GM19035 (cell line): ENCODE measurements at regions not wholly inside any gene's neighbourhood (a gene's known extent, or its start where the extent isn't known, plus 50 kb on each side); places are given as distances from the start of the nearest gene placed in this dataset.
"Not testable (repeated sequence)": the region's sequence is repeated elsewhere in the genome, so short reads cannot be mapped to it uniquely, and the experiment has no call there.

Source experiments
- ATAC-seq: cut with Tn5 transposase; IDR thresholded peaks from one replicate; pipeline ENCODE4 v1.9.1; 2021; ENCODE audit not compliant: unreplicated experiment

DNA sequence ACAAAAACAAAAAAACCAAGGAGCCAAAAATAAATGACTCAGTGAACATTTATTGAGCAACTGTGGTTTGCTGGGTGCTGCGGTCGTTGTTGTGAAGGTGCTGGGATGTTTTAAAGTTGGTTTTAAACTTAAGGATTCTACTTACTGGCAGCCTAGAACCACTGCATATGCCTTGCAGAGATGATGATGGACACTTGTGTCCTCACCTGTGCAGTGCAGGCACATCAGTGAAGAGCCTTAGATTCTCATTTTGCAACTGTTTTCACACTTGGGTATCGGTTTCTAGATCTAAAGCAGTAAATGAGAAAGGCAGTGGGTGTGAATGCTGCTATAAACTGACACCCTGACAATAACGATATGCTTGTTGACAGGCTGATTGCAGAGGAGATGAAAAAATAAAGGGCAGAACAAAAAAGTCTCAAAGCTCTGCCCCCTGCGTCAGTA is 68.8 kb downstream of the UTRN start:
- peak; percentile 82 for ATAC-seq

DNA sequence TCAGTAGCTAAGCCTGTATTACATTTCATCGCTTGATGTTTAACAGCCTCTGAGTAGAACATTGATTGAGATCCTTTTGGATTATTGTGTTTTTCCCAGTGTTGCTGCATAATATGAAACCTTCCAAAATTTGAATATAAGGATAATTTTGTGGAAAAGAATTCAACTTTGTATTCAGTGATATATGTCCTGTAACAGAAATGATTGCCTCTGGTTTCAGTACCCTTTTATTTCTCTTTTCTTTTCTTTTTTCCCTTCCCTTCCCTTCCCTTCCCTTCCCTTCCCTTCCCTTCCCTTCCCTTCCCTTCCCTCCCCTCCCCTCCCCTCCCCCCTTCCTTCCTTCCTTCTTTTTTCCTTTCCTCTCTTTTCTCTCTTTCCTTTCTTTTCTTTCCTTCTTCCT is 74.6 kb downstream of the UTRN start:
- no peak for ATAC-seq

DNA sequence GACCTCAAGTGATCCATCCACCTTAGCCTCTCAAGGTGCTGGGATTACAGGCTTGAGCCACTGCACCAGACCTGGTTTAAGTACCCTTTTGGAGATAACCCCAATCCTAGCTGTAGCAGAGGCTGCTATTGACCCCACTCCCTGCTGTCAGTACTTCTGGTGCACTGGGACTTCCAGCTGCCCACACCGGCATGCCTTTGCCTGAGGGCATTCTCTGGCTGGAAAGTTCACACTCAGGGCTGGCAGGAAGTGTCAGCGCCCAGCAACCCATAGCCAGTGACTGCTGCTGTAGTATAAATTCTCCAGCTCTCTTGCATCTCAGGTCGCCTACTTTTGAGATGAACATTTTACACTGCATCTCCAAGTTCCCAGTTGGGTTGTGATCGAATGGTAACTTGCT is 75.3 kb downstream of the UTRN start:
- ATAC-seq = no peak

DNA sequence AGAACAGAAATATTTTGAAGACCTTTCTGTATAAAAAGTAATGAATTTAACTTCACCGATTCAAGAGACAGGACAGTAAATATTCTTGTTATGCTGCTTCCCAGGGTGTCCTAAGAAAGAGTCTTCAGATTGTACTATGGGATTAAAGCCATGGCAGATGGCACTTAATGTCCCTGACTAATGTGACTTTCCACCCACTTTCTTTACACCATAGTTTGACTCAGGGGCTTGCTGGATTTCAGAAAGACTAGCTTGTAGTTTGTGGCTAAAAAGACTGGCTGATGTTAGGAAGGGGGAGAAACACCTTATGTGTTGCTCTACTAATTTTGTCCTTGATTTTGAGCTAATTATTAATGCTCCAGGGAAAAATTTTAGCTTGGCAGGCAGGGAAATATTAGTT is 75.9 kb downstream of the UTRN start:
- no peak for ATAC-seq

DNA sequence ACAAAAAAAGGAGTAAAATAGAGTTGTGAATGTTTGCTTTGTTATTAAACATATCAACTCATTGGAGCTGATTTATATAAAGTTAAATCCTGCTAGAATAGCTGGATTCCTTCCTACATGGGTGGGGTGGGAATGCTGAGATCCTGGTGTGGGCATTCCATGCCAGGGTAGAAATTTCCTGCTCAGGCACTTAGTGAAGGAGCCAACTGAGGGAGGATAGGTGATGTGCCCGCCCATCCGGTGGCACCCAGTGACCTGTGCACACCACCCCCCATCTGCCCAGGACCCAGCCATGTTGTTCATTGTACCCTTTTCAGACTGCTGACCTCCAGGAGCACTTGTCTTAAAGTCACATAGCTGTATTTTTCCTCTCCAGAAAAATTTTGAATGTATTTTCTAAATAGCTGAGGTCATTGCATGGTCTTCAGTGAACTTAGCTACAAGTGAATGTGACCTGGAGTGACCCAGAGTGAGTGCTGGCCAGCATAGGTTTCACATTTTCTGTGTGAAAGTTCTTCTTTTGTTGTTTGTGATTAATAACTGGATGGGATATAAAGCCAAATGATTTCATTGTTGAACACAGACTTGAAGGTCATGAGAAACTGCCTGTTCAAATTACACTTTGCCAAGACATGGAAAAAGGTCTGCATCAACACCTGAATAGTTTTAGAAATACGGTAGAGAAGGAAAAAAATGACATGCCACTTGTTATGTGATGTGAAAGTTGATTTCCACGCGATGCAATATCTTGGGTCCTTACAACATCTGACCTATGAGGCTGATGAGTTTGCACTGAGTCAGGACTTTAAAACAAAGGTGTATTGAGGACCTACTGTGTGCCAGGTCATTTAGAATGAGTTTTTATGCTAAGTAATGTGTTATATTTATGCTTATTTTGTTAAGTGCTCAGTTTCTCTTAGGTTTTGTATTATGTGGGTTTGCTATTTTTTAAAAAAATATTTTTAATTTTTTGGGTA is 77.2 kb downstream of the UTRN start:
- no peak for ATAC-seq

DNA sequence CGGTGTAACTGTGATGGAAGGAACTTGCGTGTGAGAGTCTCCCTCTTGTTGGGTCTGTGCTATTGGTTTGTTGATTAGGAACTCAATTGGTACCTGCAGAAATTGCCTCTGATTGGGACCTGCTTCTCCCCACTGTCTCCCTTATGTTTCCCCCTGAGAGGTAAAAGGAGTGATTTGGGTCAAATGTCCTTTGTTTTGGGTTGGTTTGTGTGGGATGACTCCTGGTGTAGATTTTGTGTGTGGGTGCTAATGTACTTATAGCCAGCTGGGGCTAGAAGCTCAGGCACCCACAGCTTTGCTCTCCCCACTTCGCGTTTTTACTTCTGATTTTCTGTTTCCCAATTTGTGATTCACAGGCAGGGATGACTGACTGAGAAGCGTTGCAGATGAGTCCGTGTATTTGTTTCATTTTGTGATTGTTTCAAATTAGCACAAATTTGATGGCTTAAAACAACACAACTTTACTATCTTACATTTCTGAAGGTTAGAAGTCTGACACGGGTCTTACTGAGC is 79.1 kb downstream of the UTRN start:
- no peak for ATAC-seq

DNA sequence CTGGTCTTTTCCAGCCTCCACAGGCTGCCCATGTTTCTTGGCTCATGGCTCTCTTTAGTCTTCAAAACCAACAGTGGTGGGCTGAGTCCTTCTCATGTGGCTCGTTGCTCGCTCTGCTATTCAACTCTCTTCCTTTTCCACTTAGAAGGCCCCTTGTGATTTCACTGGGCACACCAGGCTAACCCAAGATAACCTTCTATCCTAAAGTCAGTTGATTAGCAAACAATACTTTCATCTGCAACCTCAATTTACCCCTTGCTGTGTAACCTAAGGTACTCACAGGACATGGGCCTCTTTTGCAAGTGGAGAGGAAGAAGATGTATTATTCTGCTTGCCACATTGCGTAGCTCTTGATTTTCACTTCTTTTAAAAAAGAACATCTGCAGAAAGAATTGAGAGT is 79.6 kb downstream of the UTRN start:
- no peak for ATAC-seq

DNA sequence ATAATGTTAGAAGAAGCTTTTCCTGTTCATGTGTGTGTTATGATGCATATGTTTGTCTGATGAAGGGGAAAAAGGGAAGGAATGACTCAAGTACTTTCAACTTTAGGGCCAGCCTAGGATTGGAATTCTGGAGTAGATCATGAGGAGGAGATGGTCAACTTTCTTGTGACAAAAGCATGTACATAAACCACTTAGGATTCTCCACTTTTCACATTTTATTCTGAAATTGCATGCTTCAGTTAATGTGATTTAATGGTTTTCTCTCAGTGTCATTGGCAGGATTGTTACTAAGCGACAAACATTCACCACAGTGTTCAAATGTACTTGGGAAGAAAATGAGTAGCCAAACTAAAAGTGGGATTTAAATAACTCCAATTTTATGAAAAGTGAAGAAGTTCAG is 80.1 kb downstream of the UTRN start:
- no peak for ATAC-seq

DNA sequence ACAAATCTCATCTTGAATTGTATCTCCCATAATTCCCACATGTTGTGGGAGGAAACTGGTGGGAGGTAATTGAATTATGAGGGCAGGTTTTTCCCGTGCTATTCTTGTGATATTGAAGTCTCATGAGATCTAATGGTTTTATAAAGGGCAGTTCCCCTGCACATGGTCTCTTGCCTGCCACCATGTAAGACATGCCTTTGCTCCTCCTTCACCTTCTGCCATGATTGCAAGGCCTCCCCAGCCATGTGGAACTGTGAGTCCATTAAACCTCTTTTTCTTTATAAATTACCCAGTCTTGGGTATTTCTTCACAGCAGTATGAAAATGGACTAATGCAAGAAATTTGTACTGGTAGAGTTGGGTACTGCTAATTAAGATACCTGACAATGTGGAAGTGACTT is 84.6 kb downstream of the UTRN start:
- not testable (repeated sequence) for ATAC-seq

DNA sequence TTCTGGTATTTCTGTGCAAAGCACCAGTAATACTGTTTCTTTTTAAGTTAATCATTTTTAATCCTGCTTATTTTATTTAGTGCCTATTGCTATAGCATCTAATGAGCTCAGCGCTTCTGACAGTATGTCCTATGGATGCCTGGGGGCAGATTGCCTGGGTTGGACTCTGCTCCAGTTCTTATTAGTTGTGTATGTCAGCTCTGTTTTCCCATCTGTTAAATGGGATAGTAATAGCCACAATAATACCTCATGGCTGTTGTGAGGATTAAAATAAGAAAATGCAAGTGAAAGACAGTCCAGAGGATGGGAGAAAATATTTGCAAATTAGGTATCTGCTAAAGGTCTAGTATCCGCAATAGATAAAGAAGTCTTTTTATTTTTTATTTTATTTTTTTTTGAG is 87.0 kb downstream of the UTRN start:
- no peak for ATAC-seq

DNA sequence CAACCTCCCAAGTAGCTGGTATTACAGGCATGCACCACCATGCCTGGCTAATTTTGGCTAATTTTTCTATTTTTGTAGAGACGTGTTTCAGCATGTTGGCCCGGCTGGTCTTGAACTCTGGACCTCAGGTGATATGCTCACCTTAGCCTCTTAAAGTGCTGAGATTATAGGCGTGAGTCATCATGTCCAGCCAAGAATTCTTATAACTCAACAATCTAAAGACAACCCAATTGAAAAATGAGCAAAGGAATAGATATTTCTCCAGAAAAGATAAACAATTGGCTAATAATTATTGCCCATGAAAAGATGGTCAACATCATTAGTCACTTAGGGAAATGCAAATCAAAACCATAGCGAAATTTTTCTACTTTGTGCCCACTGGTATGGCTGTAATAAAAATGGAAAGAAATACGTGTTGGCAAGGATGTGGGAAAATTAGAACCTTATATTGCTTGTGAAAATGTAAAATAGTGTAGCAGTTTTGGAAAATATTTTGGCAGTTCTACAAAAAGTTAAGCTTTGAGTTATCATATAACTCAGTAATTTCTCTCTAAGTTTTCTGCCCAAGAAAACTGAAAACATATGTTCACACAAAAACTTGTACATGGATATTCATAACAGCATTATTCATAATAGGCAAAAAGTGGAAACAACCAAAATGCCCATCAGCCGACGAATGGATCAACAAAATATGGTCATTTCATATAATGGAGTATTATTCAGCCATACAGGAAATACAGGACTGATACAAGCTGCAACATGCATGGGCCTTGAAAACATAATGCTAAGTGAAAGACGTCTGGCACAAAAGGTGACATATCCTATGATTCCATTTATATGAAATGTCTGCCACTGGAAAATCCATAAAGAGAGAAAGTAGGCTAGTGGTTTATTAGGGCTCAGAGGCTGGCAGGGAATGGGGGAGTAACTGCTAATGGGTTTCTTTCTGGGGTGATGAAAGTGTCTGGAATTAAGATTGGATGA is 87.8 kb downstream of the UTRN start:
- ATAC-seq = no peak

DNA sequence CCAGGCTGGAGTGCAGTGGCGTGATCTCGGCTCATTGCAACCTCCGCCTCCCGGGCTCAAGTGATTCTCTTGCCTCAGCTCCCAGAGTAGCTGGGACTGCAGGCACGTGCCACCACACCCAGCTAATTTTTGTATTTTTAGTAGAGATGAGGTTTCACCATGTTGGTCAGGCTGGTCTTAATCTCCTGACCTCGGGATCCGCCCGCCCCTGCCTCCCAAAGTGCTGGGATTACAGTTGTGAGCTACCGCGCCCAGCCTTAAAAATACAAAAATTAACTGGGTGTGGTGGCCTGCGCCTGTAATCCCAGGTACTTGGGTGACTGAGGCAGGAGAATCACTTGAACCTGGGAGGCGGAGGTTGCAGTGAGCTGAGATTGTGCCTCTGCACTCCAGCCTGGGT is 89.4 kb downstream of the UTRN start:
- ATAC-seq = not testable (repeated sequence)

DNA sequence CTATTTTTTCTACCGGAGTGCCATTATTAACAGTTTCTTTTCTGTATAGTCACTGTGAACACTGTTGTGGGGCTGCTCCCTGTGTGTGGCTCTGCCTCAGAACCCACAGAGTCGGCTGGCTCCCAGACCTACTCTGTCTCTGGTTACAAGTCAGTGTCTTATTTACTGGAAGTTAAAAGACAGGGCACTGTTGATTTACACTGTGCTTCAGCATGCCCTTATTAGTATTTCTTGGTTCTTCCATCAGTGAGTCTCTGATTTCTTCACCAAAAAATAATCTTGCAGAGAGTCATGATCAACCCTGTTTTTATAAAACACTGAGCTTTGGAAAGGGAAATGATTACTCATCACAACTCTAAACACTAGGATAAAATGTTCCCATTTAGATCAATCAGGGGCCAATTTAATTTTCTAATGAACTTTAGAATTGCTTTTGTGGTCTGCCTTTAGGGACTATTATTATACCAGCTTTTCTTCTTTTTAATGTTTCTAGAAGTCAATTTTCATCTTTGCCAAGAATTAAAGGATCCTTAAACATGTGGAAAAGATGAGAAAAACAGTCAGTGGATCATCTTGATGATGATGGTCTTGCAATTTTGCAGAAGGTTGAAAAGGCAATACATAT is 92.6 kb downstream of the UTRN start:
- no peak for ATAC-seq

DNA sequence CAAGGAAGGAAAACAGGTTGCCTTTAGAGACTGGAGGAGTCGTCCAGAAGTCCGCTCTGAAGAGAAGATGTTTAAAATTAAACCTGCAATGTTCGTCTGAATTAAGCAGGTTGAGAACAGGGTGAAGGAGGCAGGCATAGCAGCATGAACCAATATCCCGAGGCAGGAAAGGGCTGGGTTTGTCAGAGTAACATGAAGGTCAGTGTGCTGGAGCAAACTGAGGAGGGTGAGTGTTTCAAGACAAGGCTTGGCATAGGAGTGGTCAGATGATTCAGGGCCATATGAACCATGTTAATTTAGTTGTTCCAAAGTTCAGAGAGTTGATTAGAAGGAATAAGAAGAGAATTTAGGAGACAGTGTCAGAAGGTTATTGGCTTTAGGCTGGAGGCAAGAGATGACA is 93.3 kb downstream of the UTRN start:
- ATAC-seq = no peak

DNA sequence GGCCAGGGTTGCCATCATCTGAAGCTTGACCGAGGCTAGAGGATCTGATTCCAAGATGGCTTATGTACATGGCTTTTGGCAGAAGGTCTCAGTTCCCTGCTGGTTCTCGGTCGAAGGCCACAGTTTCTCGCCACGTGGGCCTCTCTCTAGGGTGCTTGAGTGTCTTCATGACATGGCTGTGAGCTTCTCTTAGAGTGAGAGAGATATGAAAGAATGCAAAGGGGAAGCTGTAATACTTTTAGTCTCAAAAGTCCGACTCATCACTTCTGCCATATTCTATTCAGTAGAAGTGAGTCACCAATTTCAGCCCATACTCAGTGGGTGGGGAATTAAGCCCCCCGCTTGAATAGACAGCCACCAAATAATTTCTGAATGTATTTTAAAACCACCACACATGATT is 94.2 kb downstream of the UTRN start:
- no peak for ATAC-seq

DNA sequence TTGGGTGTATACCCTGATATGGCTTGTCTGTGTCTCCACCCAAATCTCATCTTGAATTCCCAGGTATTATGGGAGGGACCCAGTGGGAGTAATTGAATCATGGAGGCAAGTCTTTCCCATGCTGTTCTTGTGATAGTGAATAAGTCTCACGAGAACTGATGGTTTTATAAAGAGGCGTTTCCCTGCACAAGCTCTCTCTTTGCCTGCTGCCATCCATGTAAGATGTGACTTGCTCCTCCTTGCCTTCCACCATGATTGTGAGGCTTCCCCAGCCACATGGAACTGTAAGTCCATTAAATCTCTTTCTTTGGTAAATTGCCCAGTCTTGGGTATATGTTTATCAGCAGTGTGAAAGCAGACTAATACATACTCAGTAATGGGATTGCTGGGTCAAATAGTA is 96.4 kb downstream of the UTRN start:
- ATAC-seq = not testable (repeated sequence)

DNA sequence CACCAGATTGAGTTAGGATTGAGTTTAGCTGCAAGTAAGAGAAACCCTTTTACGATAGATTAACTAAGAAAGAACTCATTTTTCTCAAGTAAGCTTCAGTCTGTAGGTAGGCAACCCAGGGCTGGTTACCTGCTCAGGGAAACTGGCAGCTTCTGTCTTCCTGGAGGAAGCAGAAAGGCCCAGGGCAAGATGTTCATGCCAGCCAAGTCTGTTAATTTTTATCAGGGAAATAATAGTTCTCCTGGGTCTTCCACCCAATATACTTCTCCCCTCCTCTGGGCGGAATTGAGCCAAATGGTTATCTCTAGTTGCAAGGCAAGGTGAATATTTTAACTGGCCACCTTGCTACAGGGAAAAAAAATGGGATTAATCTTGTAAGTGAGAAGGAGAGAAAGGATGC is 98.2 kb downstream of the UTRN start:
- no peak for ATAC-seq

DNA sequence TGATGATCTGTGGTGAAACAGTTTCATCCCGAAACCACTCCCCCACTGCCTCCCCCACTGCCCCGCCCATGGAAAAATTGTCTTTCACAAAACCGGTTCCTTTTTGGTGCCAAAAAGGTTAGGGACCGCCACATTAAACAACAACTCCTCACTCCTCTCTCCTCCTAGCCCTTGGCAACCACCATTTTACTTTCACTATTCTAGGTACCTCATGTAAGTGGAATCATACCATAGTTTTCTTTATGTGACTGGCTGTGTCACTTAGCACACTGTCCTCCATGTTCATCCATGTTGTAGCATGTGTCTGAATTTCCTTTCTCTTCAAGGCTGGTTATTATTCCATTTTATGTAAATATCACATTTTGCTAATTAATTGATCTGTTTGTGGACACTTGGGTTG is 99.3 kb downstream of the UTRN start:
- ATAC-seq = no peak

DNA sequence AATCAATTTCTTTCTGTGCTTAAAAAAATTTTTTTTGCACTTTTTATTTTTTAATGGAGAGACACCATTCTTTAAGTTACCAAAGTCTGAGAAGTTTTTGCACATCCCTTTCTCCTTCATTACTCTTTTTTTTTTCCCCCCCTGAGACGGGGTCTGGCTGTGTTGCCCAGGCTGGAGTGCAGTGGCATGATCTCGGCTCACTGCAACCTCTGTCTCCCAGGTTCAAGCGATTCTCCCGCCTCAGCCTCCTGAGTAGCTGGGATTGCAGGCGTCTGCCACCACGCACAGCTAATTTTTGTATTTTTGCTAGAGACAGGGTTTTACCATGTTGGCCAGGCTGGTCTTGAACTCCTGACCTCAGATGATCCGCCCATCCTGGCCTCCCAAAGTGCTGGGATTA is 104.3 kb downstream of the UTRN start:
- ATAC-seq = not testable (repeated sequence)

DNA sequence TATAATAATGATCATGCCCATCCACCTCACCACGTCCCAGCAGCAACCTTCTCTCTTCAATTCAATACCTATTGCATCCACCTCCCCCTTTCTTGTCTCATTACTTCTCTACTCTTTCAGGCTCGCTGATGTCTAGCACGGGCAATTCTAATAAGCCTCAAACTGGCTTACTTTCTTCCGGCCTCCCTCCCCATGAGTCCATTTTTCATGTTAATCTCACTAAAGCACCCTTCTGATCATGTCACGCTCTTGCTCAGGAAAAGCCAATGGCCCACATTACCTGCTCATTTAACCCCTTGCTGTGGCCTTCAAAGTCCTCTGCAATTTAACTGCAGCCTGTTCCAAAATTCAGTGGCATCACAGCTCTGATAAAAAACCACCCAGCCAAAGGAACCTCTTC is 105.1 kb downstream of the UTRN start:
- ATAC-seq = no peak

DNA sequence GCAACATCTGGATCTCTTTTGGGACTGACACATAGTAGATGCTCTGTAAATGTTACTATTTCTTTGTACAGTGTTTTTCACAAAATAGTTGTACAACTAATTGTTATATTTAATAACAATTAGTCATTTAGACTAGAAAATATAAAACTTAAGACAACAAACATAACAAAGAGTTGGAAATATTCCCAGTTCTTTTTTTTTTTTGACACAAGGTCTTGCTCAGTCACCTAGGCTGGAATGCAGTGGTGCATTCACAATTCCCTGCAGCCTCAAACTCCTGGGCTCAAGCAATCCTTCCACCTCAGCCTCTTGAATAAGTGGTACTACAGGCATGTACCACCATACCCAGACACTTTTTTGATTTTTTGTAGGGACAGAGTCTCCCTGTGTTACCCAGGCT is 105.8 kb downstream of the UTRN start:
- no peak for ATAC-seq
